PC-9 (cell line): ENCODE measurements at regions not wholly inside any gene's neighbourhood (a gene's known extent, or its start where the extent isn't known, plus 50 kb on each side); places are given as distances from the start of the nearest gene placed in this dataset.

Source experiments
- BruUV-seq: library from RNA; stranded (reverse); fragments of 400-500 nt; replicated peaks from 2 replicates; lab custom pipeline; 2021; lab: Mats Ljungman, UMichigan
- CTCF ChIA-PET: fragments of 300-600 bp; sonication (Branson Sonifier 250); formaldehyde crosslinking; loops from one replicate; lab custom pipeline; 2022; ENCODE audit warnings: antibody characterized with exemption; lab: Charles Lee
- POLR2A ChIA-PET: fragments of 300-600 bp; sonication (Branson Sonifier 250); formaldehyde crosslinking; loops from one replicate; lab custom pipeline; 2022; ENCODE audit warnings: antibody characterized with exemption; ENCODE audit not compliant: unreplicated experiment; lab: Charles Lee
- DNase-seq, 2 experiments: peaks; one replicate each; pipeline versions ENCODE4 v3.0.0 to v3.0.0-alpha.2; 2015 to 2022; ENCODE audit warnings: mixed read lengths in 1 of 2
- H2AFZ ChIP-seq: fragments of 200-600 bp; sonication (generic); 2 replicates; pipeline ENCODE4 v1.8.1; 2017; ENCODE audit warnings: antibody characterized with exemption
- H3F3A ChIP-seq: fragments of 200-600 bp; sonication (generic); 2 replicates; pipeline ENCODE4 v1.8.1; 2017; ENCODE audit warnings: antibody characterized with exemption, mild to moderate bottlenecking, low read depth; ENCODE audit not compliant: insufficient read depth
- H3K27ac ChIP-seq: fragments of 200-600 bp; sonication (generic); 2 replicates; pipeline ENCODE4 v1.6.1; 2016; ENCODE audit warnings: mixed run types
- H3K27me3 ChIP-seq: fragments of 200-600 bp; sonication (generic); 2 replicates; pipeline ENCODE4 v1.6.1; 2016; ENCODE audit warnings: low read depth, mixed run types; ENCODE audit not compliant: insufficient read depth
- H3K36me3 ChIP-seq: fragments of 200-600 bp; sonication (generic); 2 replicates; pipeline ENCODE4 v1.6.1; 2016; ENCODE audit warnings: low read depth, mixed run types
- H3K4me1 ChIP-seq: fragments of 200-600 bp; sonication (generic); replicated peaks from 2 replicates; pipeline ENCODE4 v1.6.1; 2016; ENCODE audit warnings: mixed run types; ENCODE audit not compliant: insufficient read depth
- H3K4me2 ChIP-seq: fragments of 200-600 bp; sonication (generic); 2 replicates; pipeline ENCODE4 v1.6.1; 2017; ENCODE audit warnings: mixed run types
- H3K4me3 ChIP-seq: fragments of 200-600 bp; sonication (generic); 2 replicates; pipeline ENCODE4 v1.6.1; 2016; ENCODE audit warnings: mixed run types
- H3K79me2 ChIP-seq: fragments of 200-600 bp; sonication (generic); 2 replicates; pipeline ENCODE4 v1.6.1; 2017; ENCODE audit warnings: low read depth, mixed run types
- H3K9me2 ChIP-seq: fragments of 200-600 bp; sonication (generic); 2 replicates; pipeline ENCODE4 v1.8.1; 2017; ENCODE audit warnings: mild to moderate bottlenecking; ENCODE audit not compliant: insufficient read depth
- H3K9me3 ChIP-seq: fragments of 200-600 bp; sonication (generic); 2 replicates; pipeline ENCODE4 v1.8.1; 2016; ENCODE audit warnings: low read depth; ENCODE audit not compliant: insufficient read depth
- H4K20me1 ChIP-seq: fragments of 200-600 bp; sonication (generic); 2 replicates; pipeline ENCODE4 v1.8.1; 2017; ENCODE audit not compliant: insufficient read depth
- CTCF ChIP-seq: fragments of 200-600 bp; sonication (generic); conservative IDR thresholded peaks from 2 replicates; pipeline ENCODE4 v1.6.1; 2017; ENCODE audit warnings: mixed run types, antibody characterized with exemption, mild to moderate bottlenecking, moderate library complexity
- EZH2 ChIP-seq: fragments of 200-600 bp; sonication (generic); IDR thresholded peaks from 2 replicates; pipeline ENCODE4 v1.8.0; 2017; ENCODE audit warnings: antibody characterized with exemption, low read depth
- intact Hi-C: fragments of 100-400 bp; cut with micrococcal nuclease; formaldehyde crosslinking; loops from one replicate; pipeline ENCODE4 v1.10.0; 2022; ENCODE audit not compliant: unreplicated experiment

- ChIA-PET CTCF (no interaction called here), POLR2A (no interaction called here)
- no peak for DNase-seq
- H2AFZ ChIP-seq, result no peak overlapping the region
- no TSS peak for BruUV-seq
- no peak overlapping the region for H3K4me3 ChIP-seq
- no peaks in the 10 kb centered on the region for H3K4me1 ChIP-seq
- no peaks in the 10 kb centered on the region for H3F3A ChIP-seq
- no peaks in the 10 kb centered on the region for H3K9me3 ChIP-seq
- intact Hi-C loops, result no loop called here
- H3K27me3 ChIP-seq, result no peaks in the 10 kb centered on the region
- H3K9me2 ChIP-seq, result no peaks in the 10 kb centered on the region; the same call in 1 of the 2 replicates
- no peak overlapping the region for H3K4me2 ChIP-seq
- no peaks in the 10 kb centered on the region for H4K20me1 ChIP-seq
- no peak overlapping the region for H3K27ac ChIP-seq
- no peaks in the 10 kb centered on the region for H3K36me3 ChIP-seq
- TF ChIP-seq CTCF, result no peak
- TF ChIP-seq EZH2, result no peak
- no peaks in the 10 kb centered on the region for H3K79me2 ChIP-seq
These were observed 597.2 kb upstream of the AGTR1 start for GRCh38 chr3:148100476-148100875.

- no peaks in the 10 kb centered on the region for H3K9me3 ChIP-seq
- no peaks in the 10 kb centered on the region for H3K27me3 ChIP-seq
- TF ChIP-seq CTCF, result no peak
- TF ChIP-seq EZH2, result no peak
- H3K9me2 ChIP-seq, result no peaks in the 10 kb centered on the region; the same call in 1 of the 2 replicates
- H3K4me3 ChIP-seq, result no peak overlapping the region
- ChIA-PET POLR2A (no interaction called here), CTCF (interaction anchor here (0.6 kb wide), 1 partner anchor 1510 kb away, joined by 5 read pairs; no protein-coding TSS in a partner anchor)
- no peaks in the 10 kb centered on the region for H3K4me1 ChIP-seq
- no peaks in the 10 kb centered on the region for H4K20me1 ChIP-seq
- H3K79me2 ChIP-seq, result no peaks in the 10 kb centered on the region
- H3K27ac ChIP-seq, result no peak overlapping the region
- no peaks in the 10 kb centered on the region for H3F3A ChIP-seq
- no peaks in the 10 kb centered on the region for H3K36me3 ChIP-seq
- BruUV-seq, result no TSS peak
- no peak for DNase-seq
- intact Hi-C loops, result no loop called here
- H3K4me2 ChIP-seq, result no peak overlapping the region
- H2AFZ ChIP-seq, result no peak overlapping the region
These were observed 596.6 kb upstream of the AGTR1 start for GRCh38 chr3:148101061-148101460.

- POLR2A ChIA-PET, result no interaction called here
- no peaks in the 10 kb centered on the region for H3K36me3 ChIP-seq
- no peaks in the 10 kb centered on the region for H3K27me3 ChIP-seq
- H3K9me2 ChIP-seq, result no peaks in the 10 kb centered on the region; the same call in 1 of the 2 replicates
- H3K4me2 ChIP-seq, result no peak overlapping the region
- H3K79me2 ChIP-seq, result no peaks in the 10 kb centered on the region
- H4K20me1 ChIP-seq, result no peaks in the 10 kb centered on the region
- TF ChIP-seq EZH2 (no peak), CTCF (no peak)
- H3F3A ChIP-seq, result no peaks in the 10 kb centered on the region
- H3K4me3 ChIP-seq, result no peak overlapping the region
- no peak overlapping the region for H3K27ac ChIP-seq
- DNase-seq, result no peak
- no peaks in the 10 kb centered on the region for H3K9me3 ChIP-seq
- no peak overlapping the region for H2AFZ ChIP-seq
- no peaks in the 10 kb centered on the region for H3K4me1 ChIP-seq
- CTCF ChIA-PET, result no interaction called here
- intact Hi-C loops, result no loop called here
- BruUV-seq, result no TSS peak
These were observed 595.5 kb upstream of the AGTR1 start for GRCh38 chr3:148102156-148102555.
